ENCODE measurements at regions not wholly inside any gene's neighbourhood (a gene's known extent, or its start where the extent isn't known, plus 50 kb on each side); places are given as distances from the start of the nearest gene placed in this dataset.

GRCh38 chr1:213606252-213606820, 381.4 kb upstream of the PROX1 start:
- FAIRE-seq (no peak), DNase-seq (no peak)

DNA sequence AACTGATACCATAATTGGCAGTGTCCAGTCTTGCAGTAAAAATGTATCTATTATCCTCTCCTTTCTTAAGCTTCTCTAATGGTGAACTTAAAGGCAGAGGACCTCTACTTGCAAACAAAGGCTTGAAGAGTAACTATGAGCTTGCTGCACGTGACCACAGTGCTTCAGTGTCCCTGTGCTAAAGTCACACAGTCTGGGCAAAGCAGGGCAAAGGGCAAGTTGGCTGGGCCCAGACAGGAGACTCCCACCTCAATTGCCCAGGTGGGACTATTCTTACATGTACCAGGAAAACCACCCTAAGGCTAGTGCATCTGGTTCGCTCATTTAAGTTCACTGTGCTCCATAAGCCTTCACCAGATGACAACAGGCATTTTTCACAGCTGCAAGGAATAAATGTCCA, 374.2 kb upstream of the PROX1 start:
- Histone ChIP-seq H3K27me3 (ENCODE audit: control insufficient read depth, insufficient read depth, low read length) (no peaks in the 10 kb centered on the region), H3K36me3 (ENCODE audit: control insufficient read depth in 2 of 3, insufficient read depth in 3 of 3, low read length in 3 of 3) (no peaks in the 10 kb centered on the region), H3K27ac (ENCODE audit: low read depth in 2 of 2, low read length in 2 of 2) (no peak overlapping the region), H3K9me3 (ENCODE audit: control insufficient read depth in 2 of 3, insufficient read depth in 1 of 3, low read length in 3 of 3) (no peaks in the 10 kb centered on the region), H3K4me3 (ENCODE audit: low read length in 3 of 3) (no peak overlapping the region), H3K4me1 (ENCODE audit: control insufficient read depth in 2 of 3, insufficient read depth in 2 of 3, low read depth in 1 of 3, low read length in 3 of 3) (no peaks in the 10 kb centered on the region), H3K9ac (ENCODE audit: low read length in 3 of 3) (no peak overlapping the region)
- TF ChIP-seq, protein P1, sequence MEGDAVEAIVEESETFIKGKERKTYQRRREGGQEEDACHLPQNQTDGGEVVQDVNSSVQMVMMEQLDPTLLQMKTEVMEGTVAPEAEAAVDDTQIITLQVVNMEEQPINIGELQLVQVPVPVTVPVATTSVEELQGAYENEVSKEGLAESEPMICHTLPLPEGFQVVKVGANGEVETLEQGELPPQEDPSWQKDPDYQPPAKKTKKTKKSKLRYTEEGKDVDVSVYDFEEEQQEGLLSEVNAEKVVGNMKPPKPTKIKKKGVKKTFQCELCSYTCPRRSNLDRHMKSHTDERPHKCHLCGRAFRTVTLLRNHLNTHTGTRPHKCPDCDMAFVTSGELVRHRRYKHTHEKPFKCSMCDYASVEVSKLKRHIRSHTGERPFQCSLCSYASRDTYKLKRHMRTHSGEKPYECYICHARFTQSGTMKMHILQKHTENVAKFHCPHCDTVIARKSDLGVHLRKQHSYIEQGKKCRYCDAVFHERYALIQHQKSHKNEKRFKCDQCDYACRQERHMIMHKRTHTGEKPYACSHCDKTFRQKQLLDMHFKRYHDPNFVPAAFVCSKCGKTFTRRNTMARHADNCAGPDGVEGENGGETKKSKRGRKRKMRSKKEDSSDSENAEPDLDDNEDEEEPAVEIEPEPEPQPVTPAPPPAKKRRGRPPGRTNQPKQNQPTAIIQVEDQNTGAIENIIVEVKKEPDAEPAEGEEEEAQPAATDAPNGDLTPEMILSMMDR (IDR thresholded peaks at IDR 0.05; ENCODE audit: borderline replicate concordance, extremely low read depth, insufficient read depth): no peak
- intact Hi-C loops (cut with DNase I): no loop called here
- FAIRE-seq (no peak), DNase-seq (peak in 1 of 5 donors; percentile 53)

More at GRCh38 chr1:213606252-213606820, 381.4 kb upstream of the PROX1 start:
- Histone ChIP-seq H3K4me1 (ENCODE audit: control insufficient read depth in 2 of 3, insufficient read depth in 2 of 3, low read depth in 1 of 3, low read length in 3 of 3) (no peaks in the 10 kb centered on the region), H3K27ac (ENCODE audit: low read depth in 2 of 2, low read length in 2 of 2) (no peak overlapping the region), H3K4me3 (ENCODE audit: low read length in 3 of 3) (no peak overlapping the region), H3K9ac (ENCODE audit: low read length in 3 of 3) (no peak overlapping the region), H3K27me3 (ENCODE audit: control insufficient read depth, insufficient read depth, low read length) (no peaks in the 10 kb centered on the region), H3K36me3 (ENCODE audit: control insufficient read depth in 2 of 3, insufficient read depth in 3 of 3, low read length in 3 of 3) (no peaks in the 10 kb centered on the region), H3K9me3 (ENCODE audit: control insufficient read depth in 2 of 3, insufficient read depth in 1 of 3, low read length in 3 of 3) (no peaks in the 10 kb centered on the region)
- TF ChIP-seq, protein P1 (IDR thresholded peaks at IDR 0.05; ENCODE audit: borderline replicate concordance, extremely low read depth, insufficient read depth): no peak
- intact Hi-C loops (cut with DNase I): no loop called here

GRCh38 chr1:213615226-213615916, 372.4 kb upstream of the PROX1 start:
- no peaks in the 10 kb centered on the region for H3K27me3 ChIP-seq (ENCODE audit: control insufficient read depth, insufficient read depth, low read length)
- no peak for DNase-seq
- H3K27ac ChIP-seq (ENCODE audit: low read depth in 2 of 2, low read length in 2 of 2): no peak overlapping the region
- FAIRE-seq: no peak
- H3K4me1 ChIP-seq (ENCODE audit: control insufficient read depth in 2 of 3, insufficient read depth in 2 of 3, low read depth in 1 of 3, low read length in 3 of 3): no peaks in the 10 kb centered on the region
- TF ChIP-seq, protein P1 (IDR thresholded peaks at IDR 0.05; ENCODE audit: borderline replicate concordance, extremely low read depth, insufficient read depth): no peak
- no peak overlapping the region for H3K4me3 ChIP-seq (ENCODE audit: low read length in 3 of 3)
- H3K9me3 ChIP-seq (ENCODE audit: control insufficient read depth in 2 of 3, insufficient read depth in 1 of 3, low read length in 3 of 3): no peaks in the 10 kb centered on the region
- H3K9ac ChIP-seq (ENCODE audit: low read length in 3 of 3): no peak overlapping the region
- intact Hi-C loops (cut with DNase I): no loop called here
- H3K36me3 ChIP-seq (ENCODE audit: control insufficient read depth in 2 of 3, insufficient read depth in 3 of 3, low read length in 3 of 3): no peaks in the 10 kb centered on the region

Data from kidney (tissue), 13 donors.